T-helper 2 cell treated with Interferon-gamma antibody and Interleukin-4, amounts not matched to agents 5 μg/mL and 100 μg/mL, for 36 hours (primary cell): ENCODE measurements at regions not wholly inside any gene's neighbourhood (a gene's known extent, or its start where the extent isn't known, plus 50 kb on each side); places are given as distances from the start of the nearest gene placed in this dataset.

Source experiments
- DNase-seq: peaks from one replicate; pipeline ENCODE4 v3.0.0; 2021; ENCODE audit warnings: low spot score
- H3K27ac Mint-ChIP-seq: one replicate; pipeline ENCODE4 v1.8.0; 2021; ENCODE audit warnings: mild to moderate bottlenecking, mixed read lengths
- H3K27me3 Mint-ChIP-seq: one replicate; pipeline ENCODE4 v1.8.0; 2021; ENCODE audit warnings: low read depth, mixed read lengths
- H3K36me3 Mint-ChIP-seq: one replicate; pipeline ENCODE4 v1.8.0; 2021; ENCODE audit warnings: low read depth, mixed read lengths
- H3K4me1 Mint-ChIP-seq: one replicate; pipeline ENCODE4 v1.8.0; 2021; ENCODE audit warnings: low read depth, mixed read lengths
- H3K4me3 Mint-ChIP-seq: one replicate; pipeline ENCODE4 v1.8.0; 2022; ENCODE audit warnings: mild to moderate bottlenecking, moderate library complexity, mixed read lengths
- H3K9me3 Mint-ChIP-seq: one replicate; pipeline ENCODE4 v1.8.0; 2021; ENCODE audit warnings: mixed read lengths

DNA sequence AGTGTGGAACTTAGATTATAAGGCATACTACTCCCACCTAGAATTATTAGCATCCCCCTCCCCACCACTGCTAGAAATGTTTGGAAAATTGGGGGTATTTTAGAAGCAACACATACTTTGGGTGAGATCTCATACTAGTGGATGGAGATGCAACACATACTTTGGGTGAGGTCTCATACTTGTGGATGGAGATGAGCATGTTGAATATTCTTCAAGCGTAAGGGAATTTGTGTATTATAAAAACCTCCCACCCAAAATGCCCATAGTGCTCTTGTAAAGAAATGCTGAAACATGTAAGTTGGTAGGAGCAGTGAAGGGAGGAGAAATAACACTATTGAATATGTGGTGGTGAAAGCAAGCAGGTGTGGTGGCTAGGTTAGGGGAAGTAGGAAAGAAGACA lies 124.0 kb upstream of the EPHA3 start:
- no peaks in the 10 kb centered on the region for H3K36me3 Mint-ChIP-seq

DNA sequence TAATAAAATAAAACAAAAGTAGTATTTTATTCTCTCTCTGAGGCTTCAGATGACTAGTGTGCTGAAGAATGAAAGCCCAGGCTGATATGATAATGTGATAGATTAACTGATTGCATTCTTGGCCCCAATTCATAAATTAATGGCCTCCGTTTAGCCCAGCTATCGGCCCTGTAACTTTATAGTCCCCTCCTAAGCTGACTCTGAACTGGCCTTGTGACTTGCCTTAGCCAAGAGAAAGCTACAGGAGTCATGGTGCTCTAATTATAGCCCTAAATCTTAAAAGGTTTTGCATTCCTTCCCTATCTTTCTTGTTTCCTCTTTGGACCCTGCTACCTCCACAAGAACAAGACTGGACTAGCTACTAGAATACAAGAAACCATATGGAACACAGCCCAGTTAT lies 123.2 kb upstream of the EPHA3 start:
- Mint-ChIP-seq H3K9me3 (no peaks in the 10 kb centered on the region), H3K36me3 (no peaks in the 10 kb centered on the region), H3K4me1 (no peaks in the 10 kb centered on the region), H3K27me3 (no peaks in the 10 kb centered on the region), H3K27ac (no peak overlapping the region), H3K4me3 (no peak overlapping the region)
- DNase-seq, result no peak

More for the DNA sequence above, 124.0 kb upstream of the EPHA3 start:
- Mint-ChIP-seq H3K27me3 (no peaks in the 10 kb centered on the region), H3K4me1 (no peaks in the 10 kb centered on the region), H3K27ac (no peak overlapping the region), H3K9me3 (no peaks in the 10 kb centered on the region), H3K4me3 (no peak overlapping the region)
- no peak for DNase-seq

DNA sequence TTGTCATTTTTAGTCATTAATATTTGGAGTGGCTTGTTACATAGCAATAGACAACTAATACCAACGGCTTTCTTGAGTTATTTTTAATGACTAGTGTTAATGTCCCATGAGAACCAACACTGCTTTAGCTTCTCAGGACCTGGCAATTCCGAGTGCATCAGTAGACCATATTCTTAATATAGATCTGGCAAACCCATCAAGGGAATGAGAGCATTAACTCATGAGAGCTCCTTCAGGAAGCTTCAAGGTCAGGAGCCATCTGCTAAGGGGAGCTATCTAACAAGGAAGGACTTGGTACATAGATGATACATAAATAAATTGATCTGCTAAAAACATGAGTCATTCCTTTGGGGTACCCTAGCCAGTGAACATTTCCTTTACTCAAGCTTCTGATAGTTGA lies 122.6 kb upstream of the EPHA3 start:
- no peak for DNase-seq
- Mint-ChIP-seq H3K4me1 (no peaks in the 10 kb centered on the region), H3K9me3 (no peaks in the 10 kb centered on the region), H3K4me3 (no peak overlapping the region), H3K27ac (no peak overlapping the region), H3K27me3 (no peaks in the 10 kb centered on the region), H3K36me3 (no peaks in the 10 kb centered on the region)

DNA sequence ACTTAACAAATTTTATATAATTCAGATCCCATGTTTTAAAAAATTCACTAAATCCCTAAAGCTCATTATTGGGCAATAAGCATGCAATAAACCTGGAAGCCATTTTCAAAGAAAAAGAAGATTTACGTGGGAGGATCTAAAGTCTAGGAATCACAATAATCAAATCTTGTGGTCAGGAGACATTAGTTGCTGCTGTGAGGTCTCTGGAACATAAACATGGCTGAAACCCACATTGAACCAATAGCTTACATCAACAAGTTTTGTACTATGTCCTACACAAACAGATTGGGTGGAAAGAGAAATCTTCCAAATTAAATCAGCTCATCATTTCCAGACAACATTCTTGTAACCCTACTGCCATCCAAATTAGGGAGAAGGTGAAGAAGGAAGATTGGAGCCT lies 121.9 kb upstream of the EPHA3 start:
- Mint-ChIP-seq H3K27ac (no peak overlapping the region), H3K36me3 (no peaks in the 10 kb centered on the region), H3K4me3 (no peak overlapping the region), H3K27me3 (no peaks in the 10 kb centered on the region), H3K9me3 (no peaks in the 10 kb centered on the region), H3K4me1 (no peaks in the 10 kb centered on the region)
- no peak for DNase-seq

DNA sequence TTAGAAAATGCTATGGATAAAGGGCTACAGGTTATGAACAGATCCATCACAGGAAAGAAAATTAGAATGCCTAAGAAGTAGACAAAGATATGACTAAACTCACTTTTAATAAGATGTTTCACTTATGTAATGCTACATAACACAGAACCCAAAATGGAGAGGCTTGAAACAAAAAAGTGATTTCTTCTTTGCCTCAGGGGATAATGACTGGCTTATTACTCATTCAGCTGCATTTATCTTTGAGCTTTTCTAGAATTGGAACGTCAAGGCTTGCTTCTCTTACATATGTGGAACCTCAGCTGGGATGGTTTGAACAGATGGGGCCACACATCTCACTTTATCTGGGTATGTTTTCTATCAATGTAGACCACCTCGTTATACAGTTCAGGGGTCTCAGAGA lies 120.6 kb upstream of the EPHA3 start:
- Mint-ChIP-seq H3K27me3 (no peaks in the 10 kb centered on the region), H3K4me1 (no peaks in the 10 kb centered on the region), H3K4me3 (no peak overlapping the region), H3K36me3 (no peaks in the 10 kb centered on the region), H3K9me3 (no peaks in the 10 kb centered on the region), H3K27ac (no peak overlapping the region)
- DNase-seq, result no peak

DNA sequence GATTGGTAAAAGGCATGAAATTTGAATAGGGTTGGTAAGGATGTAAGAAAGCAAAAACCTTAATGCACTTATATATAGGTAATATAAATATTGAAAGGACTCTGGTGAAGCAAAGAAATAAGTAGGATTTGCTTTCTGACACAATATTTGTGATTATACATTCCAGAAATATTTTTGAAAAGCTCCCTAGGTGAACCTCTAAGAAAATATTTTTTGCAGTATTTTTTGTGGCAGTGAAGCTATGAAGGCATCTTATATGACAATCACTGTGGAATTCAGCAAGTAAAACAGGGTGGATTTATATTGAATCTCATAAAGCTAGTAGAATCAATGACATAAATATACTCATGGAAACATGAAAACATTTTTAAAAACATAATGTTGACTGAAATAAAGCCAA lies 119.6 kb upstream of the EPHA3 start:
- H3K27ac Mint-ChIP-seq, result no peak overlapping the region
- no peaks in the 10 kb centered on the region for H3K4me1 Mint-ChIP-seq
- no peaks in the 10 kb centered on the region for H3K27me3 Mint-ChIP-seq
- no peak overlapping the region for H3K4me3 Mint-ChIP-seq
- no peaks in the 10 kb centered on the region for H3K9me3 Mint-ChIP-seq
- no peak for DNase-seq
- no peaks in the 10 kb centered on the region for H3K36me3 Mint-ChIP-seq

DNA sequence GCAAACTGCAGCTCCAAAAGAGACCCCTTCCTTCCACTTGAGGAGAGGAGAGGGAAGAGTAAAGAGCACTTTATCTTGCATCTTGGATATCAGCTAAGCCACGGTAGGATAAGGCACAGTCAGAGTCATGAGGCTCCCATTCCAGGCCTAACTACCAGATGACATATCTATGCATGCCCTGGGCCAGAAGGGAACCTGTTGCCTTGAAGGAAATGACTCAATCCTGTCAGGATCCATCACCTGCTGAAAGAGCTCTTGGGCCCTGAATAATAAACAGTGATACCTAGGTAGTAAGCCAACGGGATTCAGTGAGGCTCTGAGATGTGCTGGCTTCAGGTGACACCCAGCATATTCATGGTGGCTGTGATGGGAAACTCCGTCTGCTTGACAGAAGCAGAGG lies 118.5 kb upstream of the EPHA3 start:
- DNase-seq, result no peak
- Mint-ChIP-seq H3K36me3 (no peaks in the 10 kb centered on the region), H3K4me1 (no peaks in the 10 kb centered on the region), H3K27me3 (no peaks in the 10 kb centered on the region), H3K4me3 (no peak overlapping the region), H3K27ac (no peak overlapping the region), H3K9me3 (no peaks in the 10 kb centered on the region)

DNA sequence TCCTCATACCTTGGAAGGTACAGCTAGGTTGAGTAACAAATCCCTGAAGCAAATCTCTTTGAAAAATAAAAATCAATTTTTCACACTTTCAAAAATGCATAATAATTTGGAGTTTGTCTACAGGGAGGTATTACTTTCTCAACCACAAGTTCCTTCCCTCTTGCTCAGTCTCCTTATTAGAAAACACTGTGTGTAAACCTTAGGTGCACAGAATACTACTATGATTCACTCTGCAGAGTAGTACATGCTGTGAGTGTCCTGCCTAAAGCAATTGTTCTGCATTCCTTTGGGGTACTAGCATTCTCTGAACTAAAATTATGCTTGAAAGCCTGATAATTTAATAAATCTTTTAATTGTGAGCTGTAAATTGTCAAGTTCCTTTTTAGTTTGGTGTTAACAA lies 115.9 kb upstream of the EPHA3 start:
- no peaks in the 10 kb centered on the region for H3K36me3 Mint-ChIP-seq
- no peaks in the 10 kb centered on the region for H3K9me3 Mint-ChIP-seq
- no peak for DNase-seq
- H3K27me3 Mint-ChIP-seq, result no peaks in the 10 kb centered on the region
- H3K4me3 Mint-ChIP-seq, result no peak overlapping the region
- H3K4me1 Mint-ChIP-seq, result no peaks in the 10 kb centered on the region
- H3K27ac Mint-ChIP-seq, result no peak overlapping the region

DNA sequence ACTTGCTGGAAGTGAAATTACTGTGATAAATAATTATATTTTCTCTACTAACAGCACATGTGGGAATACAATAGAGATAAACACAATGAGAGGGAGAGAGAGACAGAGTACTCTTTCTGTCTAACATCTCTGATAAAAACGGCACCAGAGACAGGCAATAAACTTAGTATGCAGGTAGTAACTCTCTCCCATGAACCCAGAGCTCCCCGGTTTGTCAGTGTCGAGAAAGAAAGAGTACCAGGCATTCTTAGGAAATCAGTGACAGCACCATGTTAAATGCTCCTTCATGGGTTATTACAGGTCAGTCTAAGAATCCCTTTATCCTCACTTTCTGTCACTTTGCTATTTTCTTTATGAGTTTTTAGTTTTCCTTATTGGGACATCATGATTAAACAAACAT lies 110.7 kb upstream of the EPHA3 start:
- no peaks in the 10 kb centered on the region for H3K36me3 Mint-ChIP-seq
- H3K27me3 Mint-ChIP-seq, result no peaks in the 10 kb centered on the region
- no peak overlapping the region for H3K27ac Mint-ChIP-seq
- DNase-seq, result no peak
- no peaks in the 10 kb centered on the region for H3K9me3 Mint-ChIP-seq
- no peaks in the 10 kb centered on the region for H3K4me1 Mint-ChIP-seq
- H3K4me3 Mint-ChIP-seq, result no peak overlapping the region

DNA sequence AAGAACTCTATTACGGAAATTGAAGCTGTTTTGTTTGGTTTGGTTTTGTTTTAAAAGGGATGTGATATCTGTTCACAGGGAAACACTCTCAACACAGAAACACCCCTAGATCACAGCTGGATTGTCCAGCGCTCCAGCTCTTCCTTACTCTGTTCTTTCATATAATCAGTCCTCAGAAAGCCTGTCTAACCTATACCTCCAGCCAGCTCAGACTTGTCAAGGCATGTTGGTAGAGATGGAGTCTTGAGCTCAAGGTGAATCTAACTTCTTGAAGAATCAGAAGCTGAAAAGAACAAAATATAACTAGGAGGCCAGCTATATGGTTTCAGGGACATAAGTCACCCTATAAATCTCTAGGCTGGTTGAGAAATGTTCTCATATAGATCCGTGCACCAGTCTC lies 110.2 kb upstream of the EPHA3 start:
- no peaks in the 10 kb centered on the region for H3K4me1 Mint-ChIP-seq
- no peak for DNase-seq
- no peaks in the 10 kb centered on the region for H3K36me3 Mint-ChIP-seq
- H3K27ac Mint-ChIP-seq, result no peak overlapping the region
- H3K27me3 Mint-ChIP-seq, result no peaks in the 10 kb centered on the region
- no peak overlapping the region for H3K4me3 Mint-ChIP-seq
- no peaks in the 10 kb centered on the region for H3K9me3 Mint-ChIP-seq

DNA sequence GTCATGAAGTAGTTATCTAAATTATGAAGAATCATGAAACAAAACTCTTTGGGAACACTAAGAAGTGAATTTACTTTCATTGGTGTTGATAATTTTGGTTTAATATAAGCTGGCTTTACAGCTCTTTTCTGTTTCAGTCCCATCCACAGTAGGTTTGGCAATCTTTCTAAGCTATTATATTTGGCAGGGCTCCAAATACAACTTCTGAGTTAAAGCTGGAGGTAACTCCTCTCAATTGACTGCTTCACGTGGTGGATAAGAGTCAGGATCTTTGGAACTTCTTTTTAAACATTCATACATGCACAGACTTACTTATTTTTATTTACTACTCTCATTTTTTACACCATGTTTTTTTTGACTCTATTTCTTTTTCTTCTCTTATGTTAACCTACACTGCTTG lies 106.5 kb upstream of the EPHA3 start:
- no peak overlapping the region for H3K4me3 Mint-ChIP-seq
- DNase-seq, result no peak
- H3K9me3 Mint-ChIP-seq, result no peaks in the 10 kb centered on the region
- no peaks in the 10 kb centered on the region for H3K4me1 Mint-ChIP-seq
- H3K27me3 Mint-ChIP-seq, result no peaks in the 10 kb centered on the region
- H3K36me3 Mint-ChIP-seq, result no peaks in the 10 kb centered on the region
- H3K27ac Mint-ChIP-seq, result no peak overlapping the region

DNA sequence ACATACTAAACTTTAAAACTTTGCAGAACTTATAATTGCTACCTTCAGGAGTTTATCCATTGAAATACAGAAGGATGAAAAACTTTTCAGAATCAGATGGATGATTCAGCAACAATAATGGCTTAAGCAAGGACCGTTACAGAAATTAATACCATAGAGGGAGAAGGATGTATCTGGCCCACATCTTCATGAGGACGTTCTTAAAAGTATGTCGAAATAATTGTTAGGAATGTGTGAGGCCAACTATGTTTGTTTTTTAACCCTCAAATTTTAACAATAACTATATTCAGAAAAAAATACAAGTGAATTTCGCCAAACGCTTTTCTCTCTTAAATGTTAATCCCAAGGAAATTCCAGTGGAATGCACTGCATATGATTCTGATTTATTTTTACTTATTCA lies 105.2 kb upstream of the EPHA3 start:
- no peaks in the 10 kb centered on the region for H3K4me1 Mint-ChIP-seq
- H3K27ac Mint-ChIP-seq, result no peak overlapping the region
- H3K27me3 Mint-ChIP-seq, result no peaks in the 10 kb centered on the region
- DNase-seq, result no peak
- no peak overlapping the region for H3K4me3 Mint-ChIP-seq
- no peaks in the 10 kb centered on the region for H3K36me3 Mint-ChIP-seq
- H3K9me3 Mint-ChIP-seq, result no peaks in the 10 kb centered on the region

DNA sequence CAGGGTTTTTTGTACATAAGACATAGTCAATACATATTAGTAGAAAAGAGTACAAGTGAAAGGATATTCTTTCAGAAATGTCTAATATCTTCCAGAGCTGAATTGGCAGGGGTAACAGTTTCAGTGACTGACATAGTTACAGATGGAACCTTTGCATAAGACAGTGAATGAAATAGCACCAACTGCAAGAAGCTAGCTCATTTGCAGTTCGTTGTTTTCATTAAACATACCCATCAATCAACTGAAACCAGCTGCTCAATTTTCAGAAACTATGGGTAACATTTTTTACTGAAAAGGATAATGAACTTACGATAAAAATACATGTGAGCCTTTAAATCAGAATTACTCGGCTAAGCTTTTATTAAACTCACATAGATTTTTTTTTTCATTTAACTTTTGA lies 93.9 kb upstream of the EPHA3 start:
- Mint-ChIP-seq H3K27ac (no peak overlapping the region), H3K27me3 (no peaks in the 10 kb centered on the region), H3K4me1 (no peaks in the 10 kb centered on the region), H3K4me3 (no peak overlapping the region), H3K36me3 (no peaks in the 10 kb centered on the region), H3K9me3 (peaks cover 33% of the 10 kb centered on the region)
- DNase-seq, result no peak

DNA sequence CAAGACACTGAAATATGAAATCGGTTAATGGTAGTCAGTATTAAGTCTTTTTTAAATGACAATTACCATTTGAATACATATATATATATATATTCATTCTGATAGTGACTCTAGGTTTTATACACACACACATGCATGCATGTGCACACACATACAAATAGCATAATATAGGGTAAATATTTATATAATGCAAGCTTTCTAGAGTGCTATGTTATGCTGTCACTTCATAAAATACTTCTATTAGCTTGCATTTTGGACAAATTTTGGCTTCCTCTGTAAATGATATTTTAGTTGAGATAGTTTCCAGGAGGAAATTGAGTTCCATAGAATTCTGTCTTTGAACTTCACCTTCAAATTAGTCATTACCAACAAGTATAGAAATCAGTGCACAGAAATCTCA lies 89.9 kb upstream of the EPHA3 start:
- Mint-ChIP-seq H3K27ac (no peak overlapping the region), H3K4me3 (no peak overlapping the region), H3K9me3 (peaks cover 22% of the 10 kb centered on the region), H3K27me3 (no peaks in the 10 kb centered on the region), H3K4me1 (no peaks in the 10 kb centered on the region), H3K36me3 (no peaks in the 10 kb centered on the region)
- no peak for DNase-seq

DNA sequence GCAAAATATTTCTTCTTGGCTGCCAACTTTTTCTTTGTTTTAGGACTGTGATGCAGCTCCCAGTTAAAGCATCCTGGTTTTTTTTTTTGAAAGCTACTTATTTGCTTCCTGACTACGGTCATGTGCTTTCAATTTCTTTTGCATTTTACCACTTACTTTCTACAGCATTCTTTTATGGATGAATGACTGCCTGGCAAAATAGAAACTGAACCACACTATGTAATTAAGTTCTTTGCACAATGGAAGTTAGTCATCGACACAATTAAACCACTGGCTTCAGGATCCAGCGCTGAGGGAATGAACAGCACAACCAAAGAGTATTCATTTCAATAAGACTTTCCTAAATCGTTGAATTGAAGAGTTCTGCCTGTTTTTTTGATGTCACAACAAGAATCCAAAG lies 82.2 kb upstream of the EPHA3 start:
- no peak for DNase-seq
- Mint-ChIP-seq H3K4me3 (no peak overlapping the region), H3K27me3 (no peaks in the 10 kb centered on the region), H3K27ac (no peak overlapping the region), H3K36me3 (no peaks in the 10 kb centered on the region), H3K9me3 (no peaks in the 10 kb centered on the region), H3K4me1 (no peaks in the 10 kb centered on the region)
